ENCODE measurements at regions not wholly inside any gene's neighbourhood (a gene's known extent, or its start where the extent isn't known, plus 50 kb on each side); places are given as distances from the start of the nearest gene placed in this dataset.
A peak's percentile ranks its signal among the peaks of the same experiment; 100 is the strongest.

- in situ Hi-C loops (cut with HindIII; ENCODE audit: low sequenced_read_pairs) = no loop called here
- no peak for TF ChIP-seq CTCF (IDR thresholded peaks at IDR 0.05; ENCODE audit: low read depth, low read length, missing control alignments)
- no peak overlapping the region for H3K4me3 ChIP-seq (ENCODE audit: low read depth, low read length)
- no peak for DNase-seq (ENCODE audit: low read depth)
Observed at GRCh38 chr1:181951213-181951612, 110.3 kb downstream of the ZNF648 start.

GRCh38 chr1:181949500-181949899, 112.0 kb downstream of the ZNF648 start:
- DNase-seq (ENCODE audit: low read depth) = no peak
- H3K4me3 ChIP-seq (ENCODE audit: low read depth, low read length) = no peak overlapping the region
- in situ Hi-C loops (cut with HindIII; ENCODE audit: low sequenced_read_pairs) = no loop called here
- no peak for TF ChIP-seq CTCF (IDR thresholded peaks at IDR 0.05; ENCODE audit: low read depth, low read length, missing control alignments)

GRCh38 chr1:181948372-181948771, 113.1 kb downstream of the ZNF648 start:
- TF ChIP-seq CTCF (IDR thresholded peaks at IDR 0.05; ENCODE audit: low read depth, low read length, missing control alignments) = no peak
- H3K4me3 ChIP-seq (ENCODE audit: low read depth, low read length) = no peak overlapping the region

GRCh38 chr1:181947441-181947840, 114.1 kb downstream of the ZNF648 start:
- no peak for DNase-seq (ENCODE audit: low read depth)
- no peak for TF ChIP-seq CTCF (IDR thresholded peaks at IDR 0.05; ENCODE audit: low read depth, low read length, missing control alignments)
- no peak overlapping the region for H3K4me3 ChIP-seq (ENCODE audit: low read depth, low read length)

More at GRCh38 chr1:181948372-181948771, 113.1 kb downstream of the ZNF648 start:
- no peak for DNase-seq (ENCODE audit: low read depth)
- in situ Hi-C loops (cut with HindIII; ENCODE audit: low sequenced_read_pairs) = no loop called here

GRCh38 chr1:181936768-181937581, 124.5 kb downstream of the ZNF648 start:
- DNase-seq (ENCODE audit: low read depth) = no peak
- peak; percentile 57 for TF ChIP-seq CTCF (IDR thresholded peaks at IDR 0.05; ENCODE audit: low read depth, low read length, missing control alignments)
- in situ Hi-C loops (cut with HindIII; ENCODE audit: low sequenced_read_pairs) = no loop called here
- no peak overlapping the region for H3K4me3 ChIP-seq (ENCODE audit: low read depth, low read length)

More at GRCh38 chr1:181947441-181947840, 114.1 kb downstream of the ZNF648 start:
- in situ Hi-C loops (cut with HindIII; ENCODE audit: low sequenced_read_pairs) = no loop called here

GRCh38 chr1:181936269-181936668, 125.2 kb downstream of the ZNF648 start:
- in situ Hi-C loops (cut with HindIII; ENCODE audit: low sequenced_read_pairs) = no loop called here
- TF ChIP-seq CTCF (IDR thresholded peaks at IDR 0.05; ENCODE audit: low read depth, low read length, missing control alignments) = no peak
- no peak overlapping the region for H3K4me3 ChIP-seq (ENCODE audit: low read depth, low read length)
- DNase-seq (ENCODE audit: low read depth) = no peak

Data from astrocyte of the cerebellum (primary cell).